ENCODE measurements at regions not wholly inside any gene's neighbourhood (a gene's known extent, or its start where the extent isn't known, plus 50 kb on each side); places are given as distances from the start of the nearest gene placed in this dataset.

DNA sequence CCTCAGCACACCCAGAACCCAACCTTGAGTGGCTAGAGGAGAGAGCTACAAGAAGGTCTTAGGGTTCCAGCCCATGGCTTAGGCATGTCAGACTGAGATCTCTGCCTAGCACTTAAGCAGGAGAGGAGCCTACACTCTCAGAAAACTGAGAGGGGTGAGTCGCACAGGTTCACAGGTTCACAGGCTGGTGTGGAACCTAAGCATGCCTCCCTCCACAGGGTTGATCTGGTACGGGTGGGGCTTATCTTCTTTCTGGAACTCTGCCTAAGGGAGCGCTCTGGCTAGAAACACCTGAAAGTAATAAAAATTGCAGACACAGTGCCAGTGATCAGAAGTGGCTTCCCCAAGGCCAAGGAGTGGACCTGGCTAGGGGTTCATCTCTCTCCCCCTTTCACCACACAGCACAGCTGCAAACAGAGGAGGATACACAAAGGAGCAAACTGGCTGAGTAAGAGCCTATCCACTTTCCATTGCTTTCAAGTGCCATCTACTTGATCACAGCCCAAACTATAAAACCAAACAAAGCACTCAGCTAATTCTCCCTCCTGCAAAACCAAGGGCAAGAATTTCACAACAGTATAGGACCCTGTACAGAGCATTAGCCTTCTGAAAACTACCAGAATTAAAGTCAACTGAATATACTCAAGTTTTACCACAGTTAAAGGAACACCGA, 481.9 kb upstream of the SETBP1 start:
- FAIRE-seq (no peak), DNase-seq (ENCODE audit: low read depth) (no peak)
- Histone ChIP-seq H4K20me1 (ENCODE audit: insufficient read depth, low read length) (no peaks in the 10 kb centered on the region), H2AFZ (ENCODE audit: low read depth, low read length) (no peak overlapping the region), H3K4me1 (ENCODE audit: insufficient read depth, low read length) (no peaks in the 10 kb centered on the region), H3K36me3 (ENCODE audit: insufficient read depth, low read length) (no peaks in the 10 kb centered on the region), H3K9me3 (ENCODE audit: insufficient read depth, low read depth, low read length) (no peaks in the 10 kb centered on the region), H3K27me3 (ENCODE audit: insufficient read depth, low read length) (no peaks in the 10 kb centered on the region), H3K9ac (ENCODE audit: low read length) (no peak overlapping the region), H3K79me2 (ENCODE audit: insufficient read depth, low read length) (no peaks in the 10 kb centered on the region), H3K4me3 (ENCODE audit: insufficient read depth, low read depth, low read length) (no peak overlapping the region), H3K27ac (ENCODE audit: low read depth, low read length) (no peak overlapping the region), H3K4me2 (ENCODE audit: low read length) (no peak overlapping the region)
- no peak overlapping the region for H3K4me3 Mint-ChIP-seq (ENCODE audit: unreplicated experiment)
- TF ChIP-seq, protein P1, sequence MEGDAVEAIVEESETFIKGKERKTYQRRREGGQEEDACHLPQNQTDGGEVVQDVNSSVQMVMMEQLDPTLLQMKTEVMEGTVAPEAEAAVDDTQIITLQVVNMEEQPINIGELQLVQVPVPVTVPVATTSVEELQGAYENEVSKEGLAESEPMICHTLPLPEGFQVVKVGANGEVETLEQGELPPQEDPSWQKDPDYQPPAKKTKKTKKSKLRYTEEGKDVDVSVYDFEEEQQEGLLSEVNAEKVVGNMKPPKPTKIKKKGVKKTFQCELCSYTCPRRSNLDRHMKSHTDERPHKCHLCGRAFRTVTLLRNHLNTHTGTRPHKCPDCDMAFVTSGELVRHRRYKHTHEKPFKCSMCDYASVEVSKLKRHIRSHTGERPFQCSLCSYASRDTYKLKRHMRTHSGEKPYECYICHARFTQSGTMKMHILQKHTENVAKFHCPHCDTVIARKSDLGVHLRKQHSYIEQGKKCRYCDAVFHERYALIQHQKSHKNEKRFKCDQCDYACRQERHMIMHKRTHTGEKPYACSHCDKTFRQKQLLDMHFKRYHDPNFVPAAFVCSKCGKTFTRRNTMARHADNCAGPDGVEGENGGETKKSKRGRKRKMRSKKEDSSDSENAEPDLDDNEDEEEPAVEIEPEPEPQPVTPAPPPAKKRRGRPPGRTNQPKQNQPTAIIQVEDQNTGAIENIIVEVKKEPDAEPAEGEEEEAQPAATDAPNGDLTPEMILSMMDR (IDR thresholded peaks at IDR 0.05; ENCODE audit: insufficient read depth, low read depth, low read length): no peak
- TF ChIP-seq EZH2 (IDR thresholded peaks at IDR 0.05; ENCODE audit: insufficient read depth, low read length): no peak
- H3K36me3 Mint-ChIP-seq (ENCODE audit: low read depth, unreplicated experiment): no peaks in the 10 kb centered on the region
- no peaks in the 10 kb centered on the region for H3K27me3 Mint-ChIP-seq (ENCODE audit: low read depth, unreplicated experiment)
- H3K4me1 Mint-ChIP-seq (ENCODE audit: low read depth, unreplicated experiment): no peaks in the 10 kb centered on the region
- H3K27ac Mint-ChIP-seq (ENCODE audit: unreplicated experiment): no peak overlapping the region
- H3K9me3 Mint-ChIP-seq (ENCODE audit: unreplicated experiment): no peaks in the 10 kb centered on the region

DNA sequence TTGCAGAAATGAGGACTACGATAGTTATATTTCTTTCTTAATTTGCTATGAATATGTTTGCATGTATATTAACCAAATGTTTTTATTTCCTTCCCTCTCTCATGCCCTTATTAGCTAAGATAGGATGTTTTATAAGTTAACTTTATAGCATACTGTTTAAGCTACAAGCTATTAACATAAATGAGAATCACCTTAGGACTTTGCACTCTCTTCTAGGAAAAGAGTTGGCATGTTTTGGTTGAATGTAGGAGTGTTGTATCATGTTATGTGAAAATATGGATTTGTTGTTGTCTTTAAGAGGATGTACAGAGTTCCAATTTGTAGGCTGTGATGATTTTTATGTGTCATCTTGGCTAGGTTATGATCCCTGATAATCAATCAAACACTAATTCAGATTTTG, 467.4 kb upstream of the SETBP1 start:
- H3K79me2 ChIP-seq (ENCODE audit: insufficient read depth, low read length): no peaks in the 10 kb centered on the region
- H3K4me3 ChIP-seq (ENCODE audit: insufficient read depth, low read depth, low read length): no peak overlapping the region
- no peaks in the 10 kb centered on the region for H4K20me1 ChIP-seq (ENCODE audit: insufficient read depth, low read length)
- no peak overlapping the region for H2AFZ ChIP-seq (ENCODE audit: low read depth, low read length)
- TF ChIP-seq, protein P1 (IDR thresholded peaks at IDR 0.05; ENCODE audit: insufficient read depth, low read depth, low read length): no peak
- TF ChIP-seq EZH2 (IDR thresholded peaks at IDR 0.05; ENCODE audit: insufficient read depth, low read length): no peak
- no peaks in the 10 kb centered on the region for H3K36me3 ChIP-seq (ENCODE audit: insufficient read depth, low read length)
- H3K4me1 ChIP-seq (ENCODE audit: insufficient read depth, low read length): no peaks in the 10 kb centered on the region
- no peak overlapping the region for H3K4me3 Mint-ChIP-seq (ENCODE audit: unreplicated experiment)
- H3K27me3 Mint-ChIP-seq (ENCODE audit: low read depth, unreplicated experiment): no peaks in the 10 kb centered on the region
- no peaks in the 10 kb centered on the region for H3K9me3 ChIP-seq (ENCODE audit: insufficient read depth, low read depth, low read length)
- H3K27ac ChIP-seq (ENCODE audit: low read depth, low read length): no peak overlapping the region
- peaks cover 3% of the 10 kb centered on the region for H3K9me3 Mint-ChIP-seq (ENCODE audit: unreplicated experiment)
- no peak overlapping the region for H3K9ac ChIP-seq (ENCODE audit: low read length)
- H3K27ac Mint-ChIP-seq (ENCODE audit: unreplicated experiment): no peak overlapping the region
- no peak for FAIRE-seq
- no peaks in the 10 kb centered on the region for H3K4me1 Mint-ChIP-seq (ENCODE audit: low read depth, unreplicated experiment)
- H3K4me2 ChIP-seq (ENCODE audit: low read length): no peak overlapping the region
- no peak for DNase-seq (ENCODE audit: low read depth)
- no peaks in the 10 kb centered on the region for H3K36me3 Mint-ChIP-seq (ENCODE audit: low read depth, unreplicated experiment)
- H3K27me3 ChIP-seq (ENCODE audit: insufficient read depth, low read length): no peaks in the 10 kb centered on the region

DNA sequence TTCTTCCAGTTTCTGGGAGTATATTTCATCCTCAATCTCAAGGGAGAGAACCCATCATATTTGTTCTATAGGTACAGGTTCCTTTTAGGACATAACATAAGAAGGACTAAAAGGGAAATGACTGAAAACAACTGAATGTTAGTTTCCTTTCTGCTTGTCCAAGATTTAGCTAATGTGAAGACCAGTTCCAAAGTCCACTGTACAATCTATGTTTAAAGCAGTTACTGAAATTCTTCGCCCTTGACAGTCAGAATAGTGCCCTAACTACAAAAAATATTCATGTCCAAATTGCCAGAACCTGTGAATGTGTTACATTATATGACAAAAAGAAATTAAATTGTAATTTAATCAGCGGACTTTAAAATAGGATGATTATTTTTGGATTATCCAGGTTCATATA, 466.3 kb upstream of the SETBP1 start:
- Mint-ChIP-seq H3K36me3 (ENCODE audit: low read depth, unreplicated experiment) (no peaks in the 10 kb centered on the region), H3K27ac (ENCODE audit: unreplicated experiment) (no peak overlapping the region), H3K4me3 (ENCODE audit: unreplicated experiment) (no peak overlapping the region), H3K9me3 (ENCODE audit: unreplicated experiment) (peaks cover 3% of the 10 kb centered on the region), H3K4me1 (ENCODE audit: low read depth, unreplicated experiment) (no peaks in the 10 kb centered on the region), H3K27me3 (ENCODE audit: low read depth, unreplicated experiment) (no peaks in the 10 kb centered on the region)
- no peak overlapping the region for H3K27ac ChIP-seq (ENCODE audit: low read depth, low read length)
- TF ChIP-seq, protein P1 (IDR thresholded peaks at IDR 0.05; ENCODE audit: insufficient read depth, low read depth, low read length): no peak
- no peak for TF ChIP-seq EZH2 (IDR thresholded peaks at IDR 0.05; ENCODE audit: insufficient read depth, low read length)
- H3K4me3 ChIP-seq (ENCODE audit: insufficient read depth, low read depth, low read length): no peak overlapping the region
- FAIRE-seq: no peak
- H3K4me2 ChIP-seq (ENCODE audit: low read length): no peak overlapping the region
- no peaks in the 10 kb centered on the region for H3K79me2 ChIP-seq (ENCODE audit: insufficient read depth, low read length)
- H4K20me1 ChIP-seq (ENCODE audit: insufficient read depth, low read length): no peaks in the 10 kb centered on the region
- H2AFZ ChIP-seq (ENCODE audit: low read depth, low read length): no peak overlapping the region
- no peaks in the 10 kb centered on the region for H3K27me3 ChIP-seq (ENCODE audit: insufficient read depth, low read length)
- DNase-seq (ENCODE audit: low read depth): no peak
- no peaks in the 10 kb centered on the region for H3K9me3 ChIP-seq (ENCODE audit: insufficient read depth, low read depth, low read length)
- H3K9ac ChIP-seq (ENCODE audit: low read length): no peak overlapping the region
- no peaks in the 10 kb centered on the region for H3K4me1 ChIP-seq (ENCODE audit: insufficient read depth, low read length)
- H3K36me3 ChIP-seq (ENCODE audit: insufficient read depth, low read length): no peaks in the 10 kb centered on the region
